Sigmoid colon (tissue), 4 donors: ENCODE measurements at regions not wholly inside any gene's neighbourhood (a gene's known extent, or its start where the extent isn't known, plus 50 kb on each side); places are given as distances from the start of the nearest gene placed in this dataset.

Experiments
- EP300 ChIP-seq, 4 donors: sonication (generic); formaldehyde crosslinking; IDR thresholded peaks; one replicate each; pipeline ENCODE4 v1.6.1; 2017; ENCODE audit warnings: antibody characterized with exemption in 4 of 4
- TF ChIP-seq, protein P1 (sequence below), 4 experiments: fragments of 450-650 bp in 3 of 4; fragments of 200-600 bp in 1 of 4; IDR thresholded peaks; one replicate each; pipeline ENCODE4 v1.5.1; 2016 to 2019; ENCODE audit warnings: antibody characterized with exemption in 4 of 4, mild to moderate bottlenecking in 3 of 4, moderate library complexity in 2 of 4

DNA sequence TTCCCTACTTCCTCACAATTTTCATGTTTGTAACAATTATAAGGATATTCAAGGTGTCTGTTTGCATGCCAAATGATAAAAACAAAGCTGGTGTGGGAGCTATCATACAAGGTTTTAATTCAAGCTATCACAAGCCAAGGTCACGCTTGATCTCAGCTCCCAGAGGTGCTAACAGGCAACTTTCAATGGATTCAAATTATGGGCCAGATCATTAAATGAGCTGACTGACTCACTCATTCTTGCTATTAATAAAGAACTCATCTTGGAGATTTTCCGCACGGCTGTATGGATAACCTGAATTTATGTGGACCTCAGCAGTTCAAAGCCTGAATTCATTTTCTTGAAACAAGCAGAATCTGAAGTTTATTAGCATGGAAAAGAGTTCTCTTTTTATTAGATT is 267.3 kb upstream of the CDH6 start:
- TF ChIP-seq, protein P1, sequence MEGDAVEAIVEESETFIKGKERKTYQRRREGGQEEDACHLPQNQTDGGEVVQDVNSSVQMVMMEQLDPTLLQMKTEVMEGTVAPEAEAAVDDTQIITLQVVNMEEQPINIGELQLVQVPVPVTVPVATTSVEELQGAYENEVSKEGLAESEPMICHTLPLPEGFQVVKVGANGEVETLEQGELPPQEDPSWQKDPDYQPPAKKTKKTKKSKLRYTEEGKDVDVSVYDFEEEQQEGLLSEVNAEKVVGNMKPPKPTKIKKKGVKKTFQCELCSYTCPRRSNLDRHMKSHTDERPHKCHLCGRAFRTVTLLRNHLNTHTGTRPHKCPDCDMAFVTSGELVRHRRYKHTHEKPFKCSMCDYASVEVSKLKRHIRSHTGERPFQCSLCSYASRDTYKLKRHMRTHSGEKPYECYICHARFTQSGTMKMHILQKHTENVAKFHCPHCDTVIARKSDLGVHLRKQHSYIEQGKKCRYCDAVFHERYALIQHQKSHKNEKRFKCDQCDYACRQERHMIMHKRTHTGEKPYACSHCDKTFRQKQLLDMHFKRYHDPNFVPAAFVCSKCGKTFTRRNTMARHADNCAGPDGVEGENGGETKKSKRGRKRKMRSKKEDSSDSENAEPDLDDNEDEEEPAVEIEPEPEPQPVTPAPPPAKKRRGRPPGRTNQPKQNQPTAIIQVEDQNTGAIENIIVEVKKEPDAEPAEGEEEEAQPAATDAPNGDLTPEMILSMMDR (IDR thresholded peaks at IDR 0.05): no peak
- no peak for TF ChIP-seq EP300 (IDR thresholded peaks at IDR 0.05)
